PFSK-1 (cell line): ENCODE measurements at regions not wholly inside any gene's neighbourhood (a gene's known extent, or its start where the extent isn't known, plus 50 kb on each side); places are given as distances from the start of the nearest gene placed in this dataset.

ENCODE experiments used
- FOXP2 ChIP-seq: optimal IDR thresholded peaks from 2 replicates; pipeline ENCODE3; 2011; ENCODE audit warnings: borderline replicate concordance, control low read depth, inconsistent platforms; ENCODE audit not compliant: insufficient read depth; ENCODE audit errors: extremely low read length, extremely low read depth
- POLR2AphosphoS5 ChIP-seq: IDR thresholded peaks from 2 replicates; pipeline ENCODE4 v1.6.1; 2012; ENCODE audit warnings: low read depth, mild to moderate bottlenecking, control low read depth, low read length, moderate library complexity
- SIN3A ChIP-seq: IDR thresholded peaks from 2 replicates; pipeline ENCODE4 v1.6.1; 2012; ENCODE audit warnings: mild to moderate bottlenecking, low read length, moderate library complexity, borderline replicate concordance; ENCODE audit not compliant: insufficient read depth
- TAF1 ChIP-seq: IDR thresholded peaks from 2 replicates; pipeline ENCODE4 v1.6.1; 2012; ENCODE audit warnings: low read length, control low read depth, borderline replicate concordance; ENCODE audit not compliant: insufficient read depth
- TF ChIP-seq, protein P1 (sequence below), 2 experiments: IDR thresholded peaks; 2 replicates each; pipeline versions ENCODE4 v1.6.1 to v1.8.0; 2011 to 2012; ENCODE audit warnings: low read depth in 2 of 2, low read length in 2 of 2, control low read depth in 1 of 2, inconsistent platforms in 1 of 2, mild to moderate bottlenecking in 1 of 2, moderate library complexity in 1 of 2; ENCODE audit not compliant: insufficient read depth in 1 of 2

GRCh38 chr5:171635561-171636245 is 149.9 kb upstream of the SMIM23 start:
- TF ChIP-seq POLR2AphosphoS5 = no peak
- TF ChIP-seq, protein P1, sequence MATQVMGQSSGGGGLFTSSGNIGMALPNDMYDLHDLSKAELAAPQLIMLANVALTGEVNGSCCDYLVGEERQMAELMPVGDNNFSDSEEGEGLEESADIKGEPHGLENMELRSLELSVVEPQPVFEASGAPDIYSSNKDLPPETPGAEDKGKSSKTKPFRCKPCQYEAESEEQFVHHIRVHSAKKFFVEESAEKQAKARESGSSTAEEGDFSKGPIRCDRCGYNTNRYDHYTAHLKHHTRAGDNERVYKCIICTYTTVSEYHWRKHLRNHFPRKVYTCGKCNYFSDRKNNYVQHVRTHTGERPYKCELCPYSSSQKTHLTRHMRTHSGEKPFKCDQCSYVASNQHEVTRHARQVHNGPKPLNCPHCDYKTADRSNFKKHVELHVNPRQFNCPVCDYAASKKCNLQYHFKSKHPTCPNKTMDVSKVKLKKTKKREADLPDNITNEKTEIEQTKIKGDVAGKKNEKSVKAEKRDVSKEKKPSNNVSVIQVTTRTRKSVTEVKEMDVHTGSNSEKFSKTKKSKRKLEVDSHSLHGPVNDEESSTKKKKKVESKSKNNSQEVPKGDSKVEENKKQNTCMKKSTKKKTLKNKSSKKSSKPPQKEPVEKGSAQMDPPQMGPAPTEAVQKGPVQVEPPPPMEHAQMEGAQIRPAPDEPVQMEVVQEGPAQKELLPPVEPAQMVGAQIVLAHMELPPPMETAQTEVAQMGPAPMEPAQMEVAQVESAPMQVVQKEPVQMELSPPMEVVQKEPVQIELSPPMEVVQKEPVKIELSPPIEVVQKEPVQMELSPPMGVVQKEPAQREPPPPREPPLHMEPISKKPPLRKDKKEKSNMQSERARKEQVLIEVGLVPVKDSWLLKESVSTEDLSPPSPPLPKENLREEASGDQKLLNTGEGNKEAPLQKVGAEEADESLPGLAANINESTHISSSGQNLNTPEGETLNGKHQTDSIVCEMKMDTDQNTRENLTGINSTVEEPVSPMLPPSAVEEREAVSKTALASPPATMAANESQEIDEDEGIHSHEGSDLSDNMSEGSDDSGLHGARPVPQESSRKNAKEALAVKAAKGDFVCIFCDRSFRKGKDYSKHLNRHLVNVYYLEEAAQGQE (IDR thresholded peaks at IDR 0.05; ENCODE audit: insufficient read depth in 1 of 2, low read depth in 2 of 2, low read length in 2 of 2) = no peak
- TF ChIP-seq TAF1 = no peak
- no peak for TF ChIP-seq SIN3A
- TF ChIP-seq FOXP2 = no peak

DNA sequence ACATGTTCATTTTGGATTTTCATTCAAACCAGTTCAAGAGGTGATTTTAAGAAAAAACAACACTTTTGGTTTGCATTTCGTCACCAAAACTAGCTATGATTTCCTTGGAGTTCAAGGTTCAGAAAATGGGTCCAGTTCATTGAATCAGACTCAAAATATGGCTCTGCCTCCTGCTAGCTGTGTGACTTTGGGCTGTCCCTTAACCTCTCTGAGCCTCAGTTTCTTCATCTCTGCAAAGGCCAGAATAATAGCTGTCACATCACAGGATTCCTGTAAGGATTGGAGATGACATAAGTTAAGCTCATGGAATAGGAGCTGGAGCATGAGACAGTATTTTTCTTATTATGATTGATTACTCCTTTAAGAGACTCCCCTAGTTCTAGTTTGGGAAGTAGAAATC is 147.8 kb upstream of the SMIM23 start:
- TF ChIP-seq TAF1 = no peak
- no peak for TF ChIP-seq POLR2AphosphoS5
- no peak for TF ChIP-seq FOXP2

DNA sequence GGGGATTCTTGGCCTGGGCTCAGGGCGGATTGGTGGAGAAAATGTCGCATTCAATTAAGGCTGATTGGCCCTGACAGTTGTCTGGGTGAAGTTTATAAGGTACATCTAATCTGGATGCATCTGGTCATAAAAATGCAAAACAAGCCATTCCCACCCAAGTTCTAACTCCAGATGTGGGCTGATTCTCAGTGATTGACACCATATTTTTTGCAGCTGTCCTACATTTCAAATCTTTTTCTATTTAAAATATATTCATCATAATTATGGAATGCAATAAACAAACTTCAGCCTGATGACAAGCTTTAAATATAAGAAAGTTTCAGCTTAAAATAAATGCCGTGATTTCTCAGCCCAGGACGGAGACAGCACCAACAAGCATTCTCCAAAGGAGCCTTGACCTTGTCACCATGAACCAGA is 146.4 kb upstream of the SMIM23 start:
- no peak for TF ChIP-seq POLR2AphosphoS5
- no peak for TF ChIP-seq FOXP2
- no peak for TF ChIP-seq SIN3A
- no peak for TF ChIP-seq TAF1
- TF ChIP-seq, protein P1 (IDR thresholded peaks at IDR 0.05; ENCODE audit: insufficient read depth in 1 of 2, low read depth in 2 of 2, low read length in 2 of 2) = no peak

- TF ChIP-seq FOXP2 = no peak
- no peak for TF ChIP-seq SIN3A
- TF ChIP-seq POLR2AphosphoS5 = no peak
- TF ChIP-seq TAF1 = no peak
- TF ChIP-seq, protein P1 (IDR thresholded peaks at IDR 0.05; ENCODE audit: insufficient read depth in 1 of 2, low read depth in 2 of 2, low read length in 2 of 2) = no peak
Measured at GRCh38 chr5:171639966-171640365, 145.7 kb upstream of the SMIM23 start.

DNA sequence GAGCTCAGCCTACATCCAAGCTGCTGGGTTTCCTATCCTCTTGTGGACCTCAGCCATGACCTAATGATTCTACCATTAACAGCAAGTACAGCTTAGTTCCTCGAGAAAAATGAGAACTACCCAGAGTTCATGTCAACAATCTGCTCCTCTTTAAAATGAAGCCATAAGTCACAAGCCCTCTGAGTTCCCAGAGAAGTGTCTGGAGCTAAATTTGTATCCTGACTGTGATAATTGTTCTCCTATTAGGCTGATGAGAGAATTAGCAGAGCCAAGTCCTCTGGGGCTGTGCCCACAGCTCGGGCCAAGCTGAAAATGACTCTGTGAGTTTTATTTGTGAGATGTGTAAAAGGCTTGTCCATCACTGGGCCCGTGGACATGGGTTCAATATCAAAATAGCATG is 145.1 kb upstream of the SMIM23 start:
- TF ChIP-seq FOXP2 (no peak), POLR2AphosphoS5 (no peak), SIN3A (no peak), TAF1 (no peak)
- TF ChIP-seq, protein P1 (IDR thresholded peaks at IDR 0.05; ENCODE audit: insufficient read depth in 1 of 2, low read depth in 2 of 2, low read length in 2 of 2) = no peak

DNA sequence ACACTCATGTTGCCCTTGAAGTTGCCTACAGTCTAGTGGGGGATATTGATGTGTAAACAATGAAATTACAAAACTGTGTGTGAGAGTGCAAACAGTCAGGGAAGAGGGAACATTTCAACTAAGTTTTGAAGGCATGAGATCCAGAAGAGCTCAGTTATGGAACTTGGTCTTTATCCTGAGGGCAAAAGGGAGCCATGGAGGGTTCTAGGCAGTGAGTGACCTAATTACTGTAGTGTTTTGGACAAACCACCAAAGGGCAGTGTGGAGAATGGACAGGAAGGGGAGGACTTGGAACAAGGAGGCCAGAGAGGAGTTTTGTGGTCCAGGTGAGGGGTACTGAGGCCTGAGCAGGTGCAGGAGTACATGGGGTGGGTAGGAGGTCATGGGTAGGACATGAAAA is 143.7 kb upstream of the SMIM23 start:
- TF ChIP-seq, protein P1 (IDR thresholded peaks at IDR 0.05; ENCODE audit: insufficient read depth in 1 of 2, low read depth in 2 of 2, low read length in 2 of 2) = no peak
